ENCODE measurements at regions not wholly inside any gene's neighbourhood (a gene's known extent, or its start where the extent isn't known, plus 50 kb on each side); places are given as distances from the start of the nearest gene placed in this dataset.

DNA sequence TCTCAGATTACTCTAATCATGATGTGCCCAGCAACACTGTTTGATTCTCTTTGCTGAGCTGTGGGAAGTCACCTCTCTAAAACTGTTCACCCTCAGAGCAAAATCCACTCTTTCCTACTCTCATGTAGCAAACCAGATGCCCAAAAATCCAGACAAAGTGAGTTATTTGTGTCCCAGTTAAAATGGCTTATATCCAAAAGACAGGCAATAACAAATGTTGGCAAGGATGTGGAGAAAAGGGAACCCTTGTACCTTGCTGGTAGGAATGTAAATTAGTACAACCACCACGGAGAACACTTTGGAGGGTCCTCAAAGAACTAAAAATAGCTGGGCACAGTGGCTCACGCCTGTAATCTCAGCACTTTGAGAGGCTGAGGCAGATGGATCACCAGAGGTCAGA, 384.0 kb downstream of the HHIPL2 start:
- no peak for DNase-seq

DNA sequence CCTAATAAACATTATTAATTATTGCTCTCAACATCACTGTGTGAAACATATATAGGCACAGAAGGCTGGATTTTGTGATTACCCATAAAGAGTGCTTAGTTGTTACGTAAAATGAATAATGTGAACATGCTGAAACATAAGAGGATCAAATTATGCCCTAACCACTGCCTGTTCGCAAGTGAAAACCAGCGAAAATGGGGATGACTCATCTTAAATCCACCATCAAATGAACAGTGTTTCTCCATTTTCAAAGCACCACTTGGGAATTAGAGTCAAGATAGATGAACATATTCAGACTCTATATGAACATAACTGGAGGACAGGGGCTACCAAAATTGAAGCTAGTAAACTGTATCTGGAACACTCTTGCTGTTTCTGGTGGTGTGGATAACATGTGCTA, 386.2 kb downstream of the HHIPL2 start:
- DNase-seq, result no peak

DNA sequence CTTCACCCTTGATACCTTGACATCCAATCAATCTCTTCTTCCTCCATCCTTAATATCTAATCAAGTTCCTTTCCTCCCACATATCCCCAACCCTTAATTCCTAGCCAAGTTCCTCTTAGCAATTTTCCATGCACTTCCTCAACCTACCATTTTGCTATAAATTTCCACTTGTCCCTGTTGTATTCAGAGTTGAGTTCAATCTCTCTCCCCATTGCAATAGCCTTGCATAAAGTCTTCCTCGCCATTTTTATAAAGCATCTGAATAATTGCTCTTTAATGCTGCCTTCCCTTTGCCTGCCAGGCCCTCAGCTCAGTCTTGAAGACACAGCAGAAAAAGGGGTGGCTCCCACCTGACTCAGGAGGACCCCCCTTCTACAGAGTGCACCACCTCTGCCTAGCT, 390.3 kb downstream of the HHIPL2 start:
- no peak for DNase-seq

- no peak for DNase-seq
These were observed 398.3 kb upstream of the DUSP10 start for GRCh38 chr1:222140206-222140605.

GRCh38 chr1:222138095-222138494, 396.2 kb upstream of the DUSP10 start:
- DNase-seq, result no peak

DNA sequence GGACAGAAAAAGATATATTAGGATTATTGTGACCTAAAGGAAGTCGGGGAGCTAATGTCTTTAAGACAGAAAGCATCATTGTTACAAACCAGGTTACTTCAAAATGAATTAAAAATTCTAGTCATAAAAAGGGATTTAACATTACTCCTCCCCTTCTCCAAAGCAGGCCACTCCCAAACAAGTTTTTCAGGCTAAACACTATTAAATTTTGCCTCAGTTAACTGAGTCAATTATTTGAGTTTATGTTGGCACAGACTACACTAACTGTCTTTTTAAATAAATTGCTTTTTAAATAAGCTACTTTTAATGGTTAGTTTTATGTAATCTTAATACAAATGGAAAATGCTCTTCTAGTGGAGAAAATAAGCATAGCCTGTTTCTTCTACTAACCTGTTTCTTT, 395.0 kb upstream of the DUSP10 start:
- DNase-seq, result no peak

DNA sequence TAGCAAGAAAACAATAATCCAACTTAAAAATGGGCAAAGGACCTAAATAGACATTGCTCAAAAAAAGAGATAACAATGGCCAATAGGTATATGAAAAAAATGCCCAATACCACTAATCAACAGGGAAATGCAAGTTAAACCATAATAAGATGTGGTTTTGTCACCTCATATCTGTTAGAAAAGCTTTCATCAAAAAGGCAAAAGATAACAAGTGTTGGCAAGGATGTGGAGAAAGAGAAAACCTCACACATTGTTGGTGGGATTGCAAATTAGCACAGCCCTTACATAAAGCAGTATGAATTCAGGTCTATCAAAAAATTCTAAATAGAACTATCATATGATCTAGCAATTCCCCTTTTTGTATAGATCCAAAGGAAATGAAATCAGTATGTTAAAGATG, 387.2 kb upstream of the DUSP10 start:
- no peak for DNase-seq

DNA sequence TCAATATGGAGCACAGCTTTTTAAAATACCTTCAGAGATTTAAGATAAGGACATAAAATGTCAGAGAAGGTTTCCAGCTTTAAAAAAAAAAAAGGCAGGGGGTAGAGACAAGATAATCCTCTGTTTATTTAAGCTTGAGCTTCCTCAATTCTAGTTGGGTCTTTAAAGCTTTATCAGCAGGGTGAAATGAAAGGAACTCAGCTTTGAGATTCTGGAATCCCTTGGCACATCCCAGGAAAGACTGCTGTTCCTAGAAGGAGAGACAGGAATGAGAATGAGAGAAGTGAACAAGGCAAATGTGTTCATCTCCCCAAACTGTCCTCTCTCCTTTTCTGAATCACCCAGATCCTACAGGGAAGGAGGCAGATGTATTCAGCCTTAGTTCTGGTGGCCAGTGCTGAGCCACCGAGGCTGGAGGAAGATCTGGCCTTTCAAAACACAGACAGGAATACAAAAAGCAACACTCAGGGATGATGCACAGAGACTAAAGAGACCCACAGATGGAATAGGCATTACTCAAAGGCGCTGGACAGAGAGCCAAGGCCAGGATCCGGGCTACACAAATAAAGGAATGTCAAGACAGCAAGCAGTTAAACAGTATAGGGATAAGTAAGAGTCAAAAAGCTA, 385.8 kb upstream of the DUSP10 start:
- DNase-seq, result no peak

GRCh38 chr1:222127096-222127495, 385.2 kb upstream of the DUSP10 start:
- DNase-seq, result no peak

GRCh38 chr1:222126052-222126451, 384.2 kb upstream of the DUSP10 start:
- DNase-seq, result no peak

GRCh38 chr1:222124602-222125001, 382.7 kb upstream of the DUSP10 start:
- no peak for DNase-seq

GRCh38 chr1:222123111-222123510, 381.2 kb upstream of the DUSP10 start:
- no peak for DNase-seq

DNA sequence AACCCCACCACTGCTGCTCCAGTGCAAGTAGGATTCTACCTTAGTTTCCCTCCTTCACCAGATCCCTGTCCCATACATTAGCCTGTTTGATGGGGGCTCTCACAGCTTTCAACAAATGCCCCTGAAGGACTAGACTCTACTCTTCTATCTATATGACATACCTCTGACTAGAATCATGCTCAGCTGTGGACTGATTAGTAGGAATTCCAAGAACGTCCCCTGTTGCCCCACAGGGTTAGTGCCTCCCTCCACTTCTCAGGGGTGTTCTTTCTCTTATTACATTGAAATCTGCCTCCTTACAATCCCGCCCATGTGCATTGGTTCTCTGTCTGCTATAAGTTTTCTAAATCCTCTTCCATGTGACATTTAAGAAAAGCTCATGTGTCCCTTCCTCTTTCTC, 375.9 kb upstream of the DUSP10 start:
- no peak for DNase-seq

- DNase-seq, result no peak
These were observed 372.8 kb upstream of the DUSP10 start for GRCh38 chr1:222114536-222115156.

GRCh38 chr1:222109836-222110235, 367.9 kb upstream of the DUSP10 start:
- no peak for DNase-seq

- DNase-seq, result no peak
These were observed 366.1 kb upstream of the DUSP10 start for GRCh38 chr1:222107975-222108374.

GRCh38 chr1:222107267-222107666, 365.4 kb upstream of the DUSP10 start:
- DNase-seq, result no peak

GRCh38 chr1:222106377-222106776, 364.5 kb upstream of the DUSP10 start:
- DNase-seq, result no peak

GRCh38 chr1:222105861-222106260, 364.0 kb upstream of the DUSP10 start:
- no peak for DNase-seq

- no peak for DNase-seq
These were observed 363.5 kb upstream of the DUSP10 start for GRCh38 chr1:222105393-222105737.

DNA sequence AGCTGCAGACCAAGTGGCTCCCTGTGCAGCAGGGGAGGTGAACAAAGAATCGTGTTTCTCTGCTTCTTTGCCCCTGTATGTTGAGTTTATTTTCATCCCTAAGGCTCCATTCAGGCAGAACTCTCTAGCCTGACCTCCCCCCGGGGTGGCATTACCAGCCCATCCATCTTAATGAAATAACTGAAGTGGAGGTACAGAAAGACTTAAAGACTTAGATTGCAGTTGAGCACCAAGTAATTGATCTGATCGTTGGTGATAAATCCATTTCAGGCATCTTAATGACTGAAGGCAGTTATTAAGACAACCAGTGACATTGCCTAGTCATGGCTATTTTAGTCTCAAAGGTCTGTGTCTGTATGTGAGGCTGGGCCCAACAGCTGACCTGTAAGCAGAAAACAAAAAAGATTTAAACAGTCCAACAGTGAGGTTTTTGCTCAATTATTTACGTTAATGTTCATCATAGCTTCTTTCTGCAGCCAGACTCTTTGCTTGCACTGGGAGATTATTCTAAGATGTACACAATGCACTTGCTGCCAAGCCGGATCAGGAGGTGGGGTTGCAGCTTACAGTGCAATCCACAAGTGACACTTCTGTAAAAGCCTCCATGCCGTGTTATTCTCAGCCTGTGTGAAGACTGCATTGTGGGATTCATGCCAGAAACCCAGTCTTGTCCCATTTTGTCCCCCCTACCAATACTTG, 363.0 kb upstream of the DUSP10 start:
- DNase-seq, result no peak

GRCh38 chr1:222104097-222104496, 362.2 kb upstream of the DUSP10 start:
- no peak for DNase-seq

DNA sequence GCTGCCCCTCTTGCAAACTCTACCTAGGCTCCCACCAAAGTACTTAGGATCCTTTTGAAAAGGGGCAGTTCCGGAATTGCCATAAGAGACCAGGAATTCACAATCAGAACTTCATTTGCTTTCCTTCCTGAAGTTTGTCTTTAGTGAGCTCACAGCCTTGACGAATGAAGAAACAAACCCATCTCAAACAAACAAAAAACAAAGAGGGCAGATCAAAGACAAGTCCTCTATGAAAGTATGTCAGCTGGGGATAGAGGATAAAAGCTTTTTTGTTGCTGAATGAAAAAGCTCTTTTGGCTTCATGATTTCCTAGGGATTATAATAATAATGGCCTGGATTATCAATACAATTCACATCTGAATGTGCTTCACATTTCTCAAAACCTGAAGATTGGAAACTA, 357.9 kb upstream of the DUSP10 start:
- DNase-seq, result no peak

- DNase-seq, result no peak
These were observed 356.5 kb upstream of the DUSP10 start for GRCh38 chr1:222098404-222098803.

DNA sequence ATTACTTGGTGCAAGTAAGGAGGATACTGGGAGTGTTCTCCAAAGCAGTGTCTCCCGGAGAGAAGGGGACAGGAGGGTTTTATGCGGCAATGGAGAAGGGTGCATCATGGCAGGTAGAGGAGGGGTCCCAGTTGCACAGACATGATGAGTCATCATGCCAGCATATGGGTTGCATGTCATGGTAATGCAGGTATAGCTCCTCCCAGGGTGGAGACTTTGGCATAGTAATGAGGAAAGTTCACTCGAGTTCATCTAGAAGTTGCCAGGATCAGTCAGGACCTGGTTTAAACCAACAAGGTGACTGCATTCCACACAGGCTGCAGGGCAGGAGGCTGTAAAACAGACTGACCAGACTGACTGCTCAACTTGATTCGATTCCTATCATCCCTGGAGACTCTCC, 355.7 kb upstream of the DUSP10 start:
- DNase-seq, result no peak
